Right renal cortex interstitium (tissue), 3 donors: ENCODE measurements at regions not wholly inside any gene's neighbourhood (a gene's known extent, or its start where the extent isn't known, plus 50 kb on each side); places are given as distances from the start of the nearest gene placed in this dataset.
"Not testable (repeated sequence)": the region's sequence is repeated elsewhere in the genome, so short reads cannot be mapped to it uniquely, and the experiment has no call there.

Experiments
- DNase-seq, 3 donors: peaks; one replicate each; pipeline ENCODE4 v3.0.0-alpha.2; 2013; ENCODE audit warnings: low read depth in 3 of 3, low spot score in 2 of 3

GRCh38 chr10:77740396-77740795 is 102.8 kb upstream of the KCNMA1 start:
- not testable (repeated sequence) for DNase-seq

DNA sequence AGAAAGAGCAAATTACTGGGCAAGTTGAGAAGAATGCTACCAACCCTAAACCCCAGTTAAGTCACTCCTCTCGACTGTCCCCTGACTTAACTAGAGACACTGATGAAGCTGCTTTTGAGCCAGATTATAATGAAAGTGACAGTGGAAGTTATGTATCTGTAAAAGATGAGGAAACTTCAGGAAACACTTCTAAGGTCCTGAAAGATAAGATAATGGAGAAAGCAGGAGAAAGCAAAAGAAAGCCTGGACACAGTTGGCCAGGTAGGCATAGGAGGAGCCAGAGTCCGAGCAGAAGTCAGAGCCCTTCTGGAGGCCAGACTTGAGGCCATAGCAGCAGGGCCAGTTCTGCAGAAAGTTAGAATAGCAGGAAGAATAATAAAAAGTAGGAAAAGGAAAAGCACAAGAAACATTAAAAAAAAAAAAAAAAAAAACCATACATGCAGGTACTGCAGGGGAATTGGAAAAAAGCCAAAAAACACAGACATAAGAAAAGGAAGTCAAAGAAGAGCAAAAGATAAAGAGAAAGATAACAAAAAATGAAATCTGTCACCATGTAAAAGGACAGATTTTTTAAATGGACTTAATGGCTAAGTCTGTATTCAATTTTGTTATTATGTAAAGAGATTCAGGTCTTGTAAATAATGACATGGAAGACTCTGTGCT is 101.0 kb upstream of the KCNMA1 start:
- no peak for DNase-seq

GRCh38 chr10:77737608-77738007 is 100.0 kb upstream of the KCNMA1 start:
- DNase-seq: no peak

- not testable (repeated sequence) for DNase-seq
These were observed 97.5 kb upstream of the KCNMA1 start for GRCh38 chr10:77735136-77735535.

DNA sequence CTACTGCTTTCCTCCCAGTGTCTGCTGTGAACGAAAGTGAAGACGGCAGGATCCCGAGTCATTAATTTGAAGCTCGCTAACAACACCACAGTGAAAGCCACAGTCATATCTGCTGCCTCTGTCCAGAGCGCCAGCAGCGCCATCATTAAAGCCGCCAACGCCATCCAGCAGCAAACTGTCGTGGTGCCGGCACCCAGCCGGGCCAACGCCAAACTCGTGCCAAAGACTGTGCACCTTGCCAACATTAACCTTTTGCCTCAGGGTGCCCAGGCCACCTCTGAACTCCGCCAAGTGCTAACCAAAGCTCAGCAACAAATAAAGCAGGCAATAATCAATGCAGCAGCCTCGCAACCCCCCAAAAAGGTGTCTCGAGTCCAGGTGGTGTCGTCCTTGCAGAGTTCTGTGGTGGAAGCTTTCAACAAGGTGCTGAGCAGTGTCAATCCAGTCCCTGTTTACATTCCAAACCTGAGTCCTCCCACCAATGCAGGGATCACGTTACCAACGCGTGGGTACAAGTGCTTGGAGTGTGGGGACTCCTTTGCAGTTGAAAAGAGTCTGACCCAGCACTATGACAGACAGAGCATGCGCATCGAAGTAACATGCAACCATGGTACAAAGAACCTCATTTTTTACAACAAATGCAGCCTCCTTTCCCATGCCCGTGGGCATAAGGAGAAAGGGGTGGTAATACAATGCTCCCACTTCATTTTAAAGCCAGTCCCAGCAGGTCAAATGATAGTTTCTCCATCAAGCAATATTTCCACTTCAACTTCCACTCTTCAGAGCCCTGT is 94.8 kb upstream of the KCNMA1 start:
- no peak for DNase-seq

- DNase-seq: no peak
These were observed 89.9 kb upstream of the KCNMA1 start for GRCh38 chr10:77727481-77727880.

- DNase-seq: no peak
These were observed 89.1 kb upstream of the KCNMA1 start for GRCh38 chr10:77726732-77727131.

- DNase-seq: no peak
These were observed 88.7 kb upstream of the KCNMA1 start for GRCh38 chr10:77726301-77726700.

DNA sequence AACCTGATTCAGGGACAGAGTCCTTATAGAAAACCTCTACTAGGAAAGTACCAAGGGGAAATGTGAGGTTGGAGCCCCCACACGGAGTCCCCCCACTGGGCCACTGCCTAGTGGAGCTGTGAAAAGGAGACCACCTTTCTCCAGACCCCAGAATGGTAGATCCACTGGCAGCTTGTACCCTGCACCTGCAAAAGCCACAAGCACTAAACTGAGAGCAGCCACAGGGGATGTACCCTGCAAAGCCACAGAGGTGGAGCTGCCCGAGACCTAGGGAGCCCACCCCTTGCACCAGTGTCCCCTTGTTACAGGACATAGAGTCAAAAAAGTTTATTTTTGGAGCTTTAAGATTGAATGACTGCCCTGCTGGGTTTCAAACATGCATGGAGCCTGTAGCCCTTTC is 87.2 kb upstream of the KCNMA1 start:
- DNase-seq: no peak

GRCh38 chr10:77723376-77723775 is 85.8 kb upstream of the KCNMA1 start:
- no peak for DNase-seq

- not testable (repeated sequence) for DNase-seq
These were observed 85.3 kb upstream of the KCNMA1 start for GRCh38 chr10:77722956-77723355.

GRCh38 chr10:77721815-77722214 is 84.2 kb upstream of the KCNMA1 start:
- no peak for DNase-seq

- DNase-seq: no peak
These were observed 81.3 kb upstream of the KCNMA1 start for GRCh38 chr10:77718957-77719356.

GRCh38 chr10:77718312-77718711 is 80.7 kb upstream of the KCNMA1 start:
- DNase-seq: not testable (repeated sequence)

- DNase-seq: no peak
These were observed 79.7 kb upstream of the KCNMA1 start for GRCh38 chr10:77717336-77717735.

- no peak for DNase-seq
These were observed 79.1 kb upstream of the KCNMA1 start for GRCh38 chr10:77716458-77717317.

- DNase-seq: no peak
These were observed 77.9 kb upstream of the KCNMA1 start for GRCh38 chr10:77715536-77715935.

- DNase-seq: no peak
These were observed 77.5 kb upstream of the KCNMA1 start for GRCh38 chr10:77715088-77715487.

DNA sequence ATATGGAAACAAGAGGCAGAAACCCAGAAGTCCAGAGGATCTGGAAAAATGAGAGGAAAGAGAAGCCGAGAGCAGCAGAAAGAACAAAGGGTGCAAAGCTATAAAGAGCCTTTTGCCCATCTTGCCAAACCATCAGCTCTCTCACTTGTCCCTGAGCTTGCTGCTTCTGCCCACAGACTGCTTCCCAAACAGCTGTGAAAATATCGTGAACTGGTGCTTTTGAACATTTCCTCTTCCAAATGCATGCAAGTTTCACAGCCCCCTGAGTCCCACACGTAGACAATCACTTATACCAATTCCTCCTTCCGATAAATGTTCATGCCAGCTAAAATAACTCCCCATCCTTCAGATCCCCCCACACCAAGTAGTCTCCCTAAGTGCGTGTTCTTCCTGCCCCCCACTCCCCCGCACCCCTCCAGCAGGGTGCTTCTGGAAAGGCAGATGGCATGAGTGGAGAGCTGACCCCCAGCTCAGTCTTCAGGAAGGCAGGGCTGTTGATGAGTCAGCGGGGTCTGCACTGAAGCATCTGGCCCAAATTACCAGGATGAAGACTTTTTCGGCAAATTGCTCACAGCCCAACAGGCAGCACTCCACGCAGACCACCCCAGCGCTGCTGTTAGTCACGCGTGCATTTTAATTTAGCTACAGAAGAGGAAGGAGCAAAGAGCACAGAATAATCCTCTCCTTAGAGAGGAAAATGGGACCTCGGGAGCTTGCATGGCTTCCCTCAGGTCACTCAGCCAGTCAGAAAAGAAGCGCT is 76.1 kb upstream of the KCNMA1 start:
- DNase-seq: no peak

DNA sequence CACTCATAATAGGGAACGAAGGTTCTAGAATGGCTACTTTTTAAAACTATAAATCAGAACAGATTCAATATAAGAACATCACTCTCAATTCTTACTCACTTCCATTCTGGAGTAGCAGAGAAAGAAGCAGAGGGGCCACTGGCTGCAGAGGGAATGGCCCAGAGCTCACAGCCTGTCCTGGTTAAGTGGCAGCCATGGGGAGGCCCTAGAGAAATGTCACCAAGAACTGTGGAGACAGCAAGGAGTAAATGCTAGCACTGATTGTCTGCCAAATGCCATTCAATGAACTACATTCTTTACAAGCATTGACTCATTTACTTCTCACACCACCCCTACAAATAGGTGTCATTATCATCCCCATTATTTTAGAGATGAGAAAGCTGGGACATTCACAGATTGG is 74.6 kb upstream of the KCNMA1 start:
- no peak for DNase-seq

GRCh38 chr10:77711683-77712049 is 74.1 kb upstream of the KCNMA1 start:
- DNase-seq: no peak
